Hypothalamus (tissue), 51 donors: ENCODE measurements at regions not wholly inside any gene's neighbourhood (a gene's known extent, or its start where the extent isn't known, plus 50 kb on each side); places are given as distances from the start of the nearest gene placed in this dataset.

Experiments used
- DNase-seq, 51 donors: peaks; one replicate each; lab custom pipeline; 2025; lab: John Stamatoyannopoulos, UW

DNA sequence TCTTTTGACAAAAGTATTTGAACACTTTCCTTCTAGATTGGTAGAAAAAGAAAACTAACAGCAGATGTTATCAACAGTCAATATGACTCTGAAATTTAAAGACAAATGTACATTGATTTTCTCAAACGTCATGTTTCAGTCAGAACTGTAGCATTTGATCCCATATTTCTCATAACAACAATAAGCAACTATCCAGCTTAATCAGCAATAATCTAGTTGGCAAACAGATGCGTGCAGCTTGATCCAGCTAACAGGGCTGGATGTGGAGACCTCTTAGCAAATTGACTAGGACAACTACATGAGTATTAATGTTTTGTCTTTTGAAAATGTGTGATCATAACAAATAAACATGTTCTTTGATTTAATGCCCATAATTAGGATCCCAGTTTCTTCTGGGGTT, 94.0 kb upstream of the STT3B start:
- no peak for DNase-seq

GRCh38 chr3:31439890-31440750, 92.6 kb upstream of the STT3B start:
- no peak for DNase-seq

GRCh38 chr3:31440878-31441277, 91.8 kb upstream of the STT3B start:
- DNase-seq, result no peak

- no peak for DNase-seq
Observed at GRCh38 chr3:31442755-31443154, 90.0 kb upstream of the STT3B start.

- no peak for DNase-seq
Observed at GRCh38 chr3:31444220-31445142, 88.2 kb upstream of the STT3B start.

DNA sequence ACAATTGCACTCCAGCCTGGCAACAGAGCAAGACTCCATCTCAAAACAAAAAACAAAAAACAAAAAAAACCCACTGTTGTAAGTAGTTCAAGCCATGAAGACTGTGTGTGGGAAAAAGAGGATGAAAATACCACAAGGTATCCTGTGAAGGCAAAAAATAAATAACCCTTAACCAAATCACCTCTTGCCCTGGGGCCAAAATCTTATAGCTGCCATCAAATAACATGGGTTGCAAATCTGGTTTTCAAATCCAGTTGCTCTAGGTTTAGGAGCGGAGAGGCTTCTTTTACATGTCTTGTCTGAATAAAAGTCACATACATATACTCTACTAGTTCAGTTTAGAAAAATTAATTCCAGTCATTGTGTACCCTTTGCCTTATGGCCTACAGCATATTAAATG, 87.0 kb upstream of the STT3B start:
- no peak for DNase-seq

- DNase-seq, result no peak
Observed at GRCh38 chr3:31448035-31448881, 84.5 kb upstream of the STT3B start.

DNA sequence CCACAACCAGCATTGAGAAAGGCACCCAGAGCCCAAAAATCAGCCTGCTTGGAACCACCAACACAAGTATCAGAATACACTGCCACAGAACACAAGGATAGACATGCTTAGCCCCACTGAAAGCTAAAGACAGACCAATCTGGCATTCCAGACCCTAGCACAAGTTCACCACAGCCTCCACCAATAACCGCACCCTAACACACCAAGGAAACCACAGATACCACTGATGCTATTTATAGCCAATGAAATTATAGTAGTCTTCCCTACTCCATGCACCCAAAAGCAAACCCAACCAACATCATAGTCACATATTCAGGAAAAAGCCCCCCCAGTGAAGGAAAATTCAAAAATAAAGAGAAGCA, 83.9 kb upstream of the STT3B start:
- no peak for DNase-seq

- DNase-seq, result no peak
Observed at GRCh38 chr3:31449318-31449717, 83.4 kb upstream of the STT3B start.

DNA sequence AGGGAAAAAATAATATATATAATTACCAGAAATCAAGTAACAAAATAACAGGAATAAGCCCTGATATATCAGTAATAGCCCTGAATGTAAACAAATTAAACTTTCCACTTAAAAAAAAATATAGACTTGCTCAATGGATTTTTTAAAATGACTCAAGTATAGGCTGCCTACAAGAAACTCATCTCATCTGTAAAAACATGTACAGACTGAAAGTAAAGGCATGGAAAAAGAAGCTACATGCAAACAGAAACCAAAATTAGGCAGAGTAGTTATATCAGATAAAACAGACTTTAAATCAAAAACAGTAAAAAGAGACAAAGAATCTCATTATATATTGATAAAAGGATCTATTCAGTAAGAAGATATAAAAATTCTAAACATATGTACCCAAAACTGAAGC, 82.4 kb upstream of the STT3B start:
- no peak for DNase-seq

DNA sequence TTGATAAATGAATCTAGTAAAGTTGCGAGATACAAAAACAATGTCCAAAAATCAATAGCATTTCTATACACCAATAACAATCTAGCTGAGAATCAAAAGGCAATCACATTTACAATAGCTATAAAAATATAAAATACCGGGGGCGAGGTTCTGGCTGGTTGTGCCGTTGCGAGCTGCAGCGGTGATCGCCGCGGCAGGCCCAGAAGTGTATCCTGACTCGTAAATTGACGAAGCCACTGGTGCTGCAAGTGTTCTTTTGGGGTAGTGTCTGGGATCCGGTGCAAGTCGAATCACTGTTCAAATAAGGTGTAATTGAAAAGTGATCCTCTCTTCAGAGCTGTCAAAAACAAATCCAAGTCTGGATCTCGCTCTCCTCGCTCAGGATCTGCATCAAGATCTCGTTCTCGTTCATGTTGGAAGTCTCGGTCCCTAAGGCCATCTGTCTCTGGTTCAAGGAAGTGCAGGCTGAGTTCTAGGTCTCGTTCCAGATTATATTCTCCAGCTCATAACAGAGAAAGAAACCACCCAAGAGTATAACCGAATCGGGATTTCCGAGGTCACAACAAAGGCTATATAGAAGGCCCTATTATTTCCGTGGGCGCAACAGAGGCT, 80.1 kb upstream of the STT3B start:
- DNase-seq, result no peak

- no peak for DNase-seq
Observed at GRCh38 chr3:31453430-31453829, 79.3 kb upstream of the STT3B start.

- DNase-seq, result no peak
Observed at GRCh38 chr3:31455524-31455923, 77.2 kb upstream of the STT3B start.

DNA sequence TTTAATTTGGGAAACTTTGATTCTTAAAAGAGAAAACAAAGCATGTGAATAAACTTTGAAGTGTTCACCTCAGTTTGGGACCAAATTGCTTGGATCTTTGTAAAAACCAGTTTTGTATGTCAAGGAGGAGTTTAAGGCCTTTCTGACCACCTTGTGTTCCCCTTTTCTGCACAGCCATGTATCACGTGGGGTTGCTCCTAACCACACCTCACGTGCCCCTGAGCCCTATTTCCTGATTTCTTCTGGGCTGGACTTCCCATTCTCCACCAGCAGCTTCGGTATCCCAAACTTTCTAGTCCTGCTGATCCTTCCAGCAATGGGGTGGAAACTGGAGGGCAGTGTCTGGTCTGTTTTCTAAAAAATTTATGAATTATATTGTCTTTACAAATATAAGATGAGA, 76.4 kb upstream of the STT3B start:
- DNase-seq, result no peak

GRCh38 chr3:31461426-31461825, 71.3 kb upstream of the STT3B start:
- no peak for DNase-seq

GRCh38 chr3:31462050-31462569, 70.6 kb upstream of the STT3B start:
- no peak for DNase-seq

GRCh38 chr3:31465999-31466398, 66.7 kb upstream of the STT3B start:
- DNase-seq, result no peak

DNA sequence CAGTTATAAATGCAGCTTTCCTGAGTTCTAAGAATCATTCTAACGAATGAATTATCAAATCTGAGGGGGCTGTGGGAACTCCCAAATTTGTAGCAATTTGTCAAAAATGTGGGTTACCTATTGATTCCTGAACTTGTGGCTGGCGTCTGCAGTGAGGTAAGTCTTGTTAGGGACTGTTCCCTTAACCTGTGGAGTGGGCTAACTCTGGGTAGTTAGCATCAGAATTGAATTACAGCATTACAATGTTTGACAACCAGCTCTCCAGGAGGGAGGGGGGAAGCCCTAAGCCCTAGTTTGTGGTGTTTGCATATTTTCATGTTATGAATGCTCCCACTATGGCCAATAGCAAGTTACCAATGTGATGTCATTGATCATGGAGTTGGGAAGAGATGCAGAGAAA, 65.9 kb upstream of the STT3B start:
- no peak for DNase-seq

DNA sequence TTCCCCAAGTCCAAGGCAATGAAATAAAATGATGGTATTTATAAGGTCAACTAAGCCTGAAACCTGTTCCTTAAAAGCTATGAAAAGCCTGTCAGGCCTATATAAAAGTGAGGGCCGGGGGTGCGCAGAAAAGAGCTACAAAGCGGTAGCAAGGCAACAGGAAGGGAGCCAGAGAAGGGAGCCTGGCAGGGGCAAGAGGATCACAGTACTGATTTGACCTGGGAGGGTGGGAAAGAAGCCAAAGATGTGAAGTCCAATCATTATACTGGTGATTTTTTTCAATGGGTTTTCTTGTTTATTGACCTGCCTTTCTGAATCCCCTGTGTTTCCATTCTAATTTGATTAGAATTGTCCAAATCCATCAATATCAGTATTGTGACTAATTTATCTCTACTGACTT, 64.3 kb upstream of the STT3B start:
- DNase-seq, result no peak

DNA sequence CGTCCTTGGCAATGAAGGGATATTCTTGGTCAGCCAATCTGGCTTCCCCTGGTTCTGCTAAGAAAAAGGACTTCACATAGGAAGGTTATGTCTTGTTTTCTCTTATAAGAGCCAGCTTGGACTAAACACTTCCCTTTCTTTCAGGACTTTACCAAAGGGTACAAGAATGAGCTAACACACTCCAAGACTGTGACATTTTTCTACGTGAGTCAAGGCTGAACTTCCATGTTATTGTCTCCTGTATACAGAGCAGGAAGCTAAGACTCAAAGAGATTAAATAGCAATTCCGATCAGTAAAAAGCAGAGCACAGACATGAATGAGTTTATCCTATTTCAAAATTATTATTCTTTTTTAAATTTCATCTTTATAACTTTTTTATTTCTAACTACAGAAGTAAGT, 63.3 kb upstream of the STT3B start:
- DNase-seq, result no peak
